Cardiac fibroblast (primary cell): ENCODE measurements at regions not wholly inside any gene's neighbourhood (a gene's known extent, or its start where the extent isn't known, plus 50 kb on each side); places are given as distances from the start of the nearest gene placed in this dataset.
"Not testable (repeated sequence)": the region's sequence is repeated elsewhere in the genome, so short reads cannot be mapped to it uniquely, and the experiment has no call there.

ENCODE experiments used
- DNase-seq, 2 donors: peaks; one replicate each; pipeline versions ENCODE4 v3.0.0 to v3.0.0-alpha.2; 2010; ENCODE audit warnings: low read depth in 2 of 2
- H3K4me3 ChIP-seq, 2 donors: replicated peaks in 1 of 2; 1 replicate in 1 of 2; 2 replicates in 1 of 2; pipeline ENCODE4 v1.5.1; 2011; ENCODE audit warnings: low read depth in 2 of 2, low read length in 2 of 2, mild to moderate bottlenecking in 2 of 2, moderate library complexity in 1 of 2
- CTCF ChIP-seq: IDR thresholded peaks from one replicate; pipeline ENCODE4 v1.5.1; 2011; ENCODE audit warnings: low read depth, mild to moderate bottlenecking, low read length, inconsistent platforms

DNA sequence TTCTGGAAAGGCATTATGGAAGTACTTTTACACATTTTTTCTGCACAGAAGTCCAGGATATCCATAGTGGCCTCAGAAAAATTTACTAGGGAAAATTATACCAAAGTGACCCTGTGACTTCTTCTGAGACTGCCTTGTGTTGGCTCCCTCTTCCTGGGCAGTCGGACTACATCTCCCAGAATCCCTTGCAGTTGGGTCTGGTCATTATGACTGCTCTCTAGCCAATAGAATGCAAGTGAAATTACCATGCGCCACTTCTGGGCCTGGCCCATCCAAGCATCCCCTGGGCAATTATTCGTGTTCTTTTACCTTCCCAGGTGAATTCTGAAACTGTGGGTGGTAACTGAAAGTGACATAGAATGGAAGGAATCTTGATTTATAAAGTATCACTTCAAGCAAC lies 430.9 kb downstream of the ACTR3B start:
- no peak for TF ChIP-seq CTCF
- peak in 1 of 2 donors; percentile 5 for DNase-seq
- no peak overlapping the region for H3K4me3 ChIP-seq

DNA sequence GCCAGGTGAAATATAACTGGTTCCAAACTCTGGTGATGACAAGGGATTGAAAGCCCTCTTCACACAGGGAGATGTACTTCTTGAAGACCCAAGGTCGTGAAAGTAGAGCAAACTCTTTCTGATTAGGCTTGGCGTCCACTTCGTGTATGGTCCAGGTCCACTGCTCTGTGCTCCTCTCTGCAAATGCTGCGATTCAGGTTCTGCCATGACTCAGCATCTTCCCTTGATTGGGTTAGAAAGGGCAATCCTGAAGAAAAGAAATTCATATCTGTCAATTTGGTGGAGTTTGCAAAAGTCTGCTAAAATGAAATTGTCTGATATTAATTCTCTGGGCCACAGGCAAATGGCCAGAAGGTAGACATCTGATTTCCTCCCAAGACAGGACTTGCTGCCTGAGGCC lies 431.4 kb downstream of the ACTR3B start:
- DNase-seq: no peak
- TF ChIP-seq CTCF: no peak
- no peak overlapping the region for H3K4me3 ChIP-seq

GRCh38 chr7:153193144-153193595 lies 433.6 kb downstream of the ACTR3B start:
- TF ChIP-seq CTCF: peak; percentile 23
- peak in 1 of 2 donors; percentile 0 for DNase-seq
- no peak overlapping the region for H3K4me3 ChIP-seq

- H3K4me3 ChIP-seq: no peak overlapping the region
- no peak for DNase-seq
- no peak for TF ChIP-seq CTCF
These were observed 457.5 kb downstream of the ACTR3B start for GRCh38 chr7:153217032-153217431.

DNA sequence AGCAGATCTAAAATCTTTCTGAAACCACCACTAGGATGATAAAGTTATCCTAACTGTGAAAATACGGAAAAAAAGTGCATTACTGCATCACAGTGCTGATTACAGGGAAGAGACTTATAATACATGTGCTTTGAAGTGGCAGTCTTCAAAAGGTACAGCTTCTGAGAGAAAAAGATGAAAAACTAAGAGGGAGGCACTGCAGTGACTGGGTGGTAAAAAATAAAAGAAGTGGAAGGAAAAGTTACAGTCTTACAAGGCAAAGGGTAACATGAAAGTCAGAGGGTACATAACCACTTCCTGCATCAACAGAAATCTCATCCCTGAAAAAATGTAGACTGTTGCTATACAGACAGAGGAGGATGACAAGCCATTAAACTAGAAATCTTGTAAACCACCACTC lies 465.3 kb downstream of the ACTR3B start:
- TF ChIP-seq CTCF: no peak
- DNase-seq: no peak
- no peak overlapping the region for H3K4me3 ChIP-seq

GRCh38 chr7:153245136-153245535 lies 485.6 kb downstream of the ACTR3B start:
- H3K4me3 ChIP-seq, DNase-seq: not testable (repeated sequence)

DNA sequence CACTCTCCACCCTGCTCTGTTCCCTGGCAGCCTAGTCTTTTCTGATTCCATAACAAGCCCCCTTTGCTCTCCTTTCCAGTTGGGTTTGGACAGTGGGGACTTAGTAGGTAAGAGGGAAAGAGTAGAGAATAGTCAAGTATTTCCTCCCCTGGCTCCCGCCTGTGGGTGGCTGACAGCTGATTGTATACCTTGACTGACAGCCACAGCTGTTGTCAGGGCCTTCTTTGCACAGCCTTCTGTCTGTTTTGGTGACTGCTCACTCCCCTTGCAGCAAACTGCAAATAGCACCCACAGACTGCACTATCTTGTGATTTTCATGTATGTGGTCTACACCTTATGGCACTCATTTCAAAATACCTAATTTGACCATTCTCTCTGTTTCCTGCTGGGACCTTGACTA lies 486.3 kb downstream of the ACTR3B start:
- TF ChIP-seq CTCF: no peak
- no peak overlapping the region for H3K4me3 ChIP-seq
- no peak for DNase-seq
